ENCODE measurements at regions not wholly inside any gene's neighbourhood (a gene's known extent, or its start where the extent isn't known, plus 50 kb on each side); places are given as distances from the start of the nearest gene placed in this dataset.
A peak's percentile ranks its signal among the peaks of the same experiment; 100 is the strongest.

- Mint-ChIP-seq H3K4me3 (no peak overlapping the region), H3K27ac (no peak overlapping the region), H3K4me1 (peaks cover 44% of the 10 kb centered on the region), H3K9me3 (no peaks in the 10 kb centered on the region), H3K36me3 (peaks cover 9% of the 10 kb centered on the region), H3K27me3 (peaks cover 29% of the 10 kb centered on the region)
- no peak for ATAC-seq
These were observed 133.0 kb downstream of the NDUFA12 start for GRCh38 chr12:94870511-94870910.

- H3K27me3 Mint-ChIP-seq: peaks cover 11% of the 10 kb centered on the region
- H3K4me3 Mint-ChIP-seq: no peak overlapping the region
- H3K36me3 Mint-ChIP-seq: peaks cover 9% of the 10 kb centered on the region
- H3K27ac Mint-ChIP-seq: no peak overlapping the region
- peaks cover 26% of the 10 kb centered on the region for H3K4me1 Mint-ChIP-seq
- no peak for ATAC-seq
- H3K9me3 Mint-ChIP-seq: peaks cover 4% of the 10 kb centered on the region
These were observed 135.3 kb downstream of the NDUFA12 start for GRCh38 chr12:94868161-94868560.

- Mint-ChIP-seq H3K36me3 (peaks cover 4% of the 10 kb centered on the region), H3K4me3 (no peak overlapping the region), H3K9me3 (peaks cover 4% of the 10 kb centered on the region), H3K4me1 (peaks cover 20% of the 10 kb centered on the region), H3K27ac (no peak overlapping the region), H3K27me3 (peaks cover 5% of the 10 kb centered on the region)
- ATAC-seq: peak; percentile 62
These were observed 136.2 kb downstream of the NDUFA12 start for GRCh38 chr12:94867066-94867855.

GRCh38 chr12:94864987-94865386 lies 138.5 kb downstream of the NDUFA12 start:
- H3K9me3 Mint-ChIP-seq: peaks cover 4% of the 10 kb centered on the region
- H3K4me3 Mint-ChIP-seq: no peak overlapping the region
- ATAC-seq: no peak
- no peaks in the 10 kb centered on the region for H3K36me3 Mint-ChIP-seq
- peaks cover 6% of the 10 kb centered on the region for H3K4me1 Mint-ChIP-seq
- no peak overlapping the region for H3K27ac Mint-ChIP-seq
- H3K27me3 Mint-ChIP-seq: no peaks in the 10 kb centered on the region

GRCh38 chr12:94863321-94864035 lies 140.0 kb downstream of the NDUFA12 start:
- H3K36me3 Mint-ChIP-seq: no peaks in the 10 kb centered on the region
- ATAC-seq: no peak
- H3K9me3 Mint-ChIP-seq: peaks cover 4% of the 10 kb centered on the region
- no peak overlapping the region for H3K4me3 Mint-ChIP-seq
- H3K27me3 Mint-ChIP-seq: no peaks in the 10 kb centered on the region
- H3K4me1 Mint-ChIP-seq: peaks cover 6% of the 10 kb centered on the region
- H3K27ac Mint-ChIP-seq: no peak overlapping the region

- no peak overlapping the region for H3K27ac Mint-ChIP-seq
- peaks cover 6% of the 10 kb centered on the region for H3K4me1 Mint-ChIP-seq
- H3K27me3 Mint-ChIP-seq: no peaks in the 10 kb centered on the region
- no peak for ATAC-seq
- peaks cover 4% of the 10 kb centered on the region for H3K9me3 Mint-ChIP-seq
- H3K4me3 Mint-ChIP-seq: no peak overlapping the region
- peaks cover 7% of the 10 kb centered on the region for H3K36me3 Mint-ChIP-seq
These were observed 141.1 kb downstream of the NDUFA12 start for GRCh38 chr12:94862421-94862820.

- Mint-ChIP-seq H3K36me3 (peaks cover 23% of the 10 kb centered on the region), H3K27me3 (no peaks in the 10 kb centered on the region), H3K4me1 (peaks cover 19% of the 10 kb centered on the region), H3K4me3 (no peak overlapping the region), H3K9me3 (no peaks in the 10 kb centered on the region), H3K27ac (no peak overlapping the region)
- ATAC-seq: no peak
These were observed 147.2 kb downstream of the NDUFA12 start for GRCh38 chr12:94856324-94856723.

GRCh38 chr12:94855853-94856252 lies 147.6 kb downstream of the NDUFA12 start:
- H3K27ac Mint-ChIP-seq: no peak overlapping the region
- no peaks in the 10 kb centered on the region for H3K9me3 Mint-ChIP-seq
- ATAC-seq: no peak
- H3K4me1 Mint-ChIP-seq: peaks cover 24% of the 10 kb centered on the region
- H3K36me3 Mint-ChIP-seq: peaks cover 26% of the 10 kb centered on the region
- H3K27me3 Mint-ChIP-seq: no peaks in the 10 kb centered on the region
- no peak overlapping the region for H3K4me3 Mint-ChIP-seq

GRCh38 chr12:94851396-94852028 lies 152.0 kb downstream of the NDUFA12 start:
- Mint-ChIP-seq H3K4me3 (no peak overlapping the region), H3K36me3 (peaks cover 27% of the 10 kb centered on the region), H3K4me1 (peaks cover 27% of the 10 kb centered on the region), H3K9me3 (no peaks in the 10 kb centered on the region), H3K27ac (no peak overlapping the region), H3K27me3 (no peaks in the 10 kb centered on the region)
- ATAC-seq: no peak

GRCh38 chr12:94849411-94849976 lies 154.0 kb downstream of the NDUFA12 start:
- ATAC-seq: no peak
- H3K4me3 Mint-ChIP-seq: no peak overlapping the region
- peaks cover 23% of the 10 kb centered on the region for H3K36me3 Mint-ChIP-seq
- H3K27ac Mint-ChIP-seq: no peak overlapping the region
- H3K4me1 Mint-ChIP-seq: peaks cover 19% of the 10 kb centered on the region
- H3K9me3 Mint-ChIP-seq: no peaks in the 10 kb centered on the region
- no peaks in the 10 kb centered on the region for H3K27me3 Mint-ChIP-seq

- Mint-ChIP-seq H3K4me1 (peaks cover 19% of the 10 kb centered on the region), H3K4me3 (no peak overlapping the region), H3K27ac (no peak overlapping the region), H3K27me3 (no peaks in the 10 kb centered on the region), H3K36me3 (peaks cover 23% of the 10 kb centered on the region), H3K9me3 (no peaks in the 10 kb centered on the region)
- ATAC-seq: no peak
These were observed 154.5 kb downstream of the NDUFA12 start for GRCh38 chr12:94848966-94849365.

GRCh38 chr12:94845110-94845509 lies 158.4 kb downstream of the NDUFA12 start:
- Mint-ChIP-seq H3K27ac (no peak overlapping the region), H3K36me3 (peaks cover 11% of the 10 kb centered on the region), H3K27me3 (no peaks in the 10 kb centered on the region), H3K4me1 (no peaks in the 10 kb centered on the region), H3K4me3 (no peak overlapping the region), H3K9me3 (no peaks in the 10 kb centered on the region)
- ATAC-seq: no peak

GRCh38 chr12:94844452-94844851 lies 159.0 kb downstream of the NDUFA12 start:
- no peaks in the 10 kb centered on the region for H3K27me3 Mint-ChIP-seq
- H3K4me1 Mint-ChIP-seq: peaks cover 6% of the 10 kb centered on the region
- no peak for ATAC-seq
- no peak overlapping the region for H3K27ac Mint-ChIP-seq
- H3K36me3 Mint-ChIP-seq: peaks cover 11% of the 10 kb centered on the region
- H3K4me3 Mint-ChIP-seq: no peak overlapping the region
- no peaks in the 10 kb centered on the region for H3K9me3 Mint-ChIP-seq

- H3K27me3 Mint-ChIP-seq: no peaks in the 10 kb centered on the region
- no peak for ATAC-seq
- peaks cover 3% of the 10 kb centered on the region for H3K9me3 Mint-ChIP-seq
- H3K4me1 Mint-ChIP-seq: peaks cover 16% of the 10 kb centered on the region
- no peak overlapping the region for H3K4me3 Mint-ChIP-seq
- H3K27ac Mint-ChIP-seq: no peak overlapping the region
- peaks cover 15% of the 10 kb centered on the region for H3K36me3 Mint-ChIP-seq
These were observed 161.4 kb downstream of the NDUFA12 start for GRCh38 chr12:94841904-94842610.

GRCh38 chr12:94841177-94841576 lies 162.3 kb downstream of the NDUFA12 start:
- ATAC-seq: no peak
- no peak overlapping the region for H3K4me3 Mint-ChIP-seq
- H3K4me1 Mint-ChIP-seq: peaks cover 21% of the 10 kb centered on the region
- H3K27me3 Mint-ChIP-seq: no peaks in the 10 kb centered on the region
- H3K9me3 Mint-ChIP-seq: peaks cover 3% of the 10 kb centered on the region
- H3K36me3 Mint-ChIP-seq: peaks cover 15% of the 10 kb centered on the region
- no peak overlapping the region for H3K27ac Mint-ChIP-seq

Data from stimulated activated memory B cell treated with anti-CD40 and anti-IgM and Interleukin-4, amounts not matched to agents 10 μg/mL and 1 μg/mL and 100 μg/mL, for 72 hours (primary cell).